SK-N-SH (cell line): ENCODE measurements at regions not wholly inside any gene's neighbourhood (a gene's known extent, or its start where the extent isn't known, plus 50 kb on each side); places are given as distances from the start of the nearest gene placed in this dataset.

Experiments
- CTCF ChIA-PET: fragments of 300-600, 350-600 bp; formaldehyde crosslinking; extraction: SDS; loops from one replicate; lab custom pipeline; 2021; lab: Yijun Ruan, JAX
- POLR2A ChIA-PET: fragments of 350-600 bp; sonication (Branson Sonifier 250); formaldehyde crosslinking; extraction: SDS; loops from one replicate; lab custom pipeline; 2020; ENCODE audit warnings: antibody characterized with exemption, inconsistent platforms; lab: Yijun Ruan, JAX
- DNase-seq: peaks from one replicate; pipeline ENCODE4 v3.0.0; 2012
- H2AFZ ChIP-seq: fragments of 200-600 bp; sonication (generic); 2 replicates; pipeline ENCODE4 v1.8.1; 2016; ENCODE audit warnings: antibody characterized with exemption, mild to moderate bottlenecking, low read depth
- H3F3A ChIP-seq: fragments of 200-600 bp; sonication (generic); replicated peaks from 2 replicates; pipeline ENCODE3; 2016; ENCODE audit warnings: antibody characterized with exemption, mild to moderate bottlenecking; ENCODE audit not compliant: insufficient read depth
- H3K27ac ChIP-seq, 2 experiments: fragments of 200-500 bp in 1 of 2; fragments of 200-600 bp in 1 of 2; sonication (Bioruptor generic) in 1 of 2; sonication (generic), shearing (Covaris generic) in 1 of 2; 2 replicates each; pipeline versions ENCODE4 v1.5.1 to v1.6.1; 2014 to 2016; ENCODE audit warnings: low read depth in 2 of 2, inconsistent platforms in 1 of 2, low read length in 1 of 2, mild to moderate bottlenecking in 1 of 2, mixed read lengths in 1 of 2
- H3K27me3 ChIP-seq: fragments of 200-600 bp; sonication (generic), shearing (Covaris generic); 2 replicates; pipeline ENCODE4 v1.6.1; 2016; ENCODE audit warnings: mixed run types; ENCODE audit not compliant: insufficient read depth
- H3K36me3 ChIP-seq, 2 experiments: fragments of 200-500 bp in 1 of 2; fragments of 200-600 bp in 1 of 2; sonication (Bioruptor generic) in 1 of 2; sonication (generic) in 1 of 2; replicated peaks in 1 of 2; 2 replicates each; pipeline versions ENCODE3 to v1.5.1; 2014 to 2016; ENCODE audit warnings: low read length in 1 of 2, mild to moderate bottlenecking in 1 of 2; ENCODE audit not compliant: insufficient read depth in 2 of 2, control insufficient read depth in 1 of 2
- H3K4me1 ChIP-seq, 2 experiments: fragments of 200-500 bp in 1 of 2; fragments of 200-600 bp in 1 of 2; sonication (Bioruptor generic) in 1 of 2; sonication (generic), shearing (Covaris generic) in 1 of 2; 2 replicates each; pipeline versions ENCODE4 v1.5.1 to v1.6.1; 2014 to 2016; ENCODE audit warnings: low read depth in 1 of 2, low read length in 1 of 2, mixed run types in 1 of 2; ENCODE audit not compliant: insufficient read depth in 2 of 2, control insufficient read depth in 1 of 2
- H3K4me2 ChIP-seq: fragments of 200-600 bp; sonication (generic), shearing (Covaris generic); 2 replicates; pipeline ENCODE4 v1.6.1; 2017; ENCODE audit warnings: mixed run types
- H3K4me3 ChIP-seq, 2 experiments: fragments of 200-500 bp in 1 of 2; fragments of 200-600 bp in 1 of 2; sonication (Bioruptor generic) in 1 of 2; sonication (generic), shearing (Covaris generic) in 1 of 2; 2 replicates each; pipeline versions ENCODE4 v1.5.1 to v1.8.1; 2014 to 2016; ENCODE audit warnings: low read depth in 2 of 2, inconsistent platforms in 1 of 2, low read length in 1 of 2, mild to moderate bottlenecking in 1 of 2, mixed read lengths in 1 of 2, moderate library complexity in 1 of 2
- H3K79me2 ChIP-seq: fragments of 200-600 bp; sonication (generic); 2 replicates; pipeline ENCODE4 v1.8.1; 2017; ENCODE audit warnings: mild to moderate bottlenecking; ENCODE audit not compliant: insufficient read depth
- H3K9ac ChIP-seq: fragments of 200-600 bp; sonication (generic); 2 replicates; pipeline ENCODE4 v1.6.1; 2017; ENCODE audit warnings: mixed run types
- H3K9me2 ChIP-seq: fragments of 200-600 bp; sonication (generic); 2 replicates; pipeline ENCODE4 v1.6.1; 2017; ENCODE audit warnings: mixed run types
- H3K9me3 ChIP-seq: fragments of 200-600 bp; sonication (generic); 2 replicates; pipeline ENCODE4 v1.6.1; 2017; ENCODE audit warnings: mixed run types, mild to moderate bottlenecking, moderate library complexity
- H4K20me1 ChIP-seq: fragments of 200-600 bp; sonication (generic); 2 replicates; pipeline ENCODE4 v1.6.1; 2017; ENCODE audit warnings: mild to moderate bottlenecking, mixed run types; ENCODE audit not compliant: insufficient read depth
- CHD2 ChIP-seq: fragments of 150-350 bp; IDR thresholded peaks from 2 replicates; pipeline ENCODE4 v1.6.1; 2018; ENCODE audit warnings: low read length; ENCODE audit not compliant: partially characterized antibody
- ELF1 ChIP-seq: IDR thresholded peaks from 2 replicates; pipeline ENCODE4 v1.4.0; 2012
- EP300 ChIP-seq, 2 experiments: IDR thresholded peaks; 2 replicates each; pipeline versions ENCODE4 v1.4.0 to v1.6.1; 2012; ENCODE audit warnings: borderline replicate concordance in 1 of 2, low read depth in 1 of 2, low read length in 1 of 2
- EZH2phosphoT487 ChIP-seq: fragments of 200-600 bp; sonication (generic); IDR thresholded peaks from 2 replicates; pipeline ENCODE4 v1.6.1; 2017; ENCODE audit warnings: low read depth, mixed run types, mild to moderate bottlenecking, antibody characterized with exemption, moderate library complexity, borderline replicate concordance
- GATA2 ChIP-seq: sonication (generic); formaldehyde crosslinking; IDR thresholded peaks from 2 replicates; pipeline ENCODE4 v1.5.0; 2020; ENCODE audit warnings: mild to moderate bottlenecking, missing genetic modification reagents
- JUND ChIP-seq: IDR thresholded peaks from 2 replicates; pipeline ENCODE4 v1.4.0; 2012
- MXI1 ChIP-seq: IDR thresholded peaks from 2 replicates; pipeline ENCODE4 v1.6.1; 2012; ENCODE audit warnings: mild to moderate bottlenecking, low read depth, low read length, improper control_type of control experiment
- NFIC ChIP-seq: IDR thresholded peaks from 2 replicates; pipeline ENCODE4 v1.4.0; 2012; ENCODE audit warnings: borderline replicate concordance
- POLR2AphosphoS5 ChIP-seq: IDR thresholded peaks from 2 replicates; pipeline ENCODE4 v1.6.1; 2012; ENCODE audit warnings: low read depth, low read length
- RAD21 ChIP-seq: IDR thresholded peaks from 2 replicates; pipeline ENCODE4 v1.6.1; 2012; ENCODE audit warnings: mild to moderate bottlenecking, low read length
- RCOR1 ChIP-seq: fragments of 150-350 bp; IDR thresholded peaks from 2 replicates; pipeline ENCODE4 v1.6.1; 2017; ENCODE audit warnings: antibody characterized with exemption, low read length
- REST ChIP-seq: IDR thresholded peaks from 2 replicates; pipeline ENCODE4 v1.6.1; 2012; ENCODE audit warnings: mild to moderate bottlenecking, low read depth, low read length, moderate library complexity
- RXRA ChIP-seq: IDR thresholded peaks from 2 replicates; pipeline ENCODE4 v1.4.0; 2012; ENCODE audit warnings: low read depth, mild to moderate bottlenecking, borderline replicate concordance
- SMC3 ChIP-seq: IDR thresholded peaks from 2 replicates; pipeline ENCODE4 v1.6.1; 2012; ENCODE audit warnings: low read depth, low read length, improper control_type of control experiment
- TCF12 ChIP-seq: IDR thresholded peaks from 2 replicates; pipeline ENCODE4 v1.4.0; 2012
- TEAD4 ChIP-seq: IDR thresholded peaks from 2 replicates; pipeline ENCODE4 v1.4.0; 2012; ENCODE audit warnings: mild to moderate bottlenecking, borderline replicate concordance; ENCODE audit not compliant: insufficient read depth
- USF2 ChIP-seq: fragments of 150-350 bp; IDR thresholded peaks from 2 replicates; pipeline ENCODE4 v1.6.1; 2017; ENCODE audit warnings: antibody characterized with exemption, low read length, low read depth, borderline replicate concordance
- ZBTB33 ChIP-seq: IDR thresholded peaks from 2 replicates; pipeline ENCODE4 v1.4.0; 2012; ENCODE audit warnings: low read depth, borderline replicate concordance
- WGBS: methylation state at CpG from one replicate; pipeline ENCODE4 v1.1.6; 2017; ENCODE audit warnings: low lambda C conversion rate; 5-methylcytosine and 5-hydroxymethylcytosine counted together
- TF ChIP-seq, protein P1 (sequence below): IDR thresholded peaks from 2 replicates; pipeline ENCODE4 v1.4.0; 2012; ENCODE audit warnings: low read depth

DNA sequence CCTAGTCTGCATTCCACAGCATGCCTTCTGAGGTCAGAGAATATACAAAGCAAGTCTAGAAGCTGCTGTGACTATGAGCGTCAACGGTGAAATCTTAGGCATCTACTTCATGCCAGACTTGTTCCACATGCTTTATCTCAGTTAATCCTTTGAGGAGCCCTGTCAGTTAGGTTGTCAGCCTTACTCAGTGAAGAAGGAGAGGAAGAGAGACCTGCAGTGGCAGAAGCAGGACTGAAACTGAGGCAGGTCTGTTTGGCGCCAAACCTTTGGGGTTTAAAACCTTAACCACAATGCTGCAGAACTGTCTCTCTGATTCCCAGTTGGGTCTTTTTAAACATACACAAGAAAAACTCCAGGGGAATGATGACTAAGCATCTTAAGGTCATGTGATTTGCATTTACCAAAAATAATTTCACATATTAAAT lies 139.0 kb upstream of the LIPC start:
- no peaks in the 10 kb centered on the region for H3K27me3 ChIP-seq
- 0 out of 2 replicates have a peak, but pooled peaks cover 6% of the 10 kb centered on the region for H3K9me3 ChIP-seq
- 86% methylated on average over 3 of the region's 3 CpGs for WGBS
- no peak for TF ChIP-seq GATA2 (CRISPR knock-in tag)
- TF ChIP-seq TCF12 = no peak
- TF ChIP-seq POLR2AphosphoS5 = no peak
- no peak for TF ChIP-seq RCOR1
- no peak for TF ChIP-seq EP300 (IDR thresholded peaks at IDR 0.05; ENCODE audit: borderline replicate concordance in 1 of 2, low read depth in 1 of 2, low read length in 1 of 2)
- no peak for TF ChIP-seq MXI1
- no peak for TF ChIP-seq EZH2phosphoT487
- H3K36me3 ChIP-seq = no peaks in the 10 kb centered on the region
- POLR2A ChIA-PET = no interaction called here
- DNase-seq = no peak
- no peaks in the 10 kb centered on the region for H4K20me1 ChIP-seq
- H3K27ac ChIP-seq = no peak overlapping the region
- no peak overlapping the region for H2AFZ ChIP-seq
- CTCF ChIA-PET = no interaction called here
- H3K4me3 ChIP-seq = no peak overlapping the region
- no peaks in the 10 kb centered on the region for H3K79me2 ChIP-seq
- H3K9me2 ChIP-seq = no peaks in the 10 kb centered on the region
- no peaks in the 10 kb centered on the region for H3F3A ChIP-seq
- H3K4me1 ChIP-seq = no peaks in the 10 kb centered on the region
- no peak overlapping the region for H3K4me2 ChIP-seq
- H3K9ac ChIP-seq = no peak overlapping the region

GRCh38 chr15:58293622-58294550 lies 137.9 kb upstream of the LIPC start:
- WGBS = 39% methylated on average over 8 of the region's 8 CpGs
- Histone ChIP-seq H3K36me3 (no peaks in the 10 kb centered on the region), H3K9ac (no peak overlapping the region), H3F3A (no peaks in the 10 kb centered on the region), H2AFZ (no peak overlapping the region), H3K4me2 (no peak overlapping the region), H3K27me3 (no peaks in the 10 kb centered on the region), H4K20me1 (no peaks in the 10 kb centered on the region), H3K9me3 (0 out of 2 replicates have a peak, but pooled peaks cover 6% of the 10 kb centered on the region), H3K79me2 (no peaks in the 10 kb centered on the region), H3K27ac (no peak overlapping the region), H3K4me3 (no peak overlapping the region), H3K9me2 (no peaks in the 10 kb centered on the region), H3K4me1 (no peaks in the 10 kb centered on the region)
- DNase-seq = no peak
- CTCF ChIA-PET = interaction anchor here (1.0 to 1.5 kb wide), 2 partner anchors 9 to 24 kb away, joined by 3 to 4 read pairs; no protein-coding TSS in a partner anchor
- POLR2A ChIA-PET = no interaction called here
- no peak for TF ChIP-seq NFIC
- TF ChIP-seq, protein P1, sequence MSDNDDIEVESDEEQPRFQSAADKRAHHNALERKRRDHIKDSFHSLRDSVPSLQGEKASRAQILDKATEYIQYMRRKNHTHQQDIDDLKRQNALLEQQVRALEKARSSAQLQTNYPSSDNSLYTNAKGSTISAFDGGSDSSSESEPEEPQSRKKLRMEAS = no peak
- TF ChIP-seq SMC3 = no peak
- no peak for TF ChIP-seq RAD21
- no peak for TF ChIP-seq ZBTB33
- TF ChIP-seq RXRA = no peak
- no peak for TF ChIP-seq CHD2
- TF ChIP-seq TEAD4 = no peak
- TF ChIP-seq ELF1 = no peak
- no peak for TF ChIP-seq RCOR1
- TF ChIP-seq USF2 = no peak
- TF ChIP-seq POLR2AphosphoS5 = no peak
- no peak for TF ChIP-seq JUND
- TF ChIP-seq REST = no peak
- TF ChIP-seq EP300 (IDR thresholded peaks at IDR 0.05; ENCODE audit: borderline replicate concordance in 1 of 2, low read depth in 1 of 2, low read length in 1 of 2) = no peak
